IMR-90 (cell line): ENCODE measurements at regions not wholly inside any gene's neighbourhood (a gene's known extent, or its start where the extent isn't known, plus 50 kb on each side); places are given as distances from the start of the nearest gene placed in this dataset.

Source experiments
- ATAC-seq: fragments of 200-7000 bp; cut with Tn5 transposase; 2 replicates; pipeline ENCODE4 v1.9.1; 2020; ENCODE audit warnings: low read depth, mild to moderate bottlenecking, moderate library complexity
- BruUV-seq: library from RNA; stranded (reverse); fragments of 400-500 nt; replicated peaks from 2 replicates; lab custom pipeline; 2021; lab: Mats Ljungman, UMichigan
- CTCF ChIA-PET: fragments of 300-600 bp; formaldehyde crosslinking; extraction: SDS; loops from one replicate; lab custom pipeline; 2021; ENCODE audit warnings: antibody characterized with exemption; lab: Yijun Ruan, JAX
- POLR2A ChIA-PET: fragments of 300-600 bp; sonication (Branson Sonifier 250); formaldehyde crosslinking; loops from one replicate; lab custom pipeline; 2022; ENCODE audit warnings: antibody characterized with exemption; ENCODE audit not compliant: unreplicated experiment; lab: Charles Lee
- DNase-seq: peaks from one replicate; pipeline ENCODE4 v3.0.0; 2013
- H2AFZ ChIP-seq: replicated peaks from 2 replicates; pipeline ENCODE3; 2013; ENCODE audit warnings: low read length, mild to moderate bottlenecking; ENCODE audit not compliant: poor library complexity
- H2AK5ac ChIP-seq: 2 replicates; pipeline ENCODE4 v1.6.1; 2013; ENCODE audit warnings: low read depth, low read length, inconsistent platforms
- H2AK9ac ChIP-seq: replicated peaks from 2 replicates; pipeline ENCODE3; 2013; ENCODE audit warnings: mild to moderate bottlenecking, low read depth, low read length, moderate library complexity; ENCODE audit not compliant: poor library complexity
- H2BK120ac ChIP-seq: 2 replicates; pipeline ENCODE4 v1.6.1; 2013; ENCODE audit warnings: low read depth, low read length, inconsistent platforms
- H2BK15ac ChIP-seq: 3 replicates; pipeline ENCODE4 v1.6.1; 2013; ENCODE audit warnings: low read depth, low read length, inconsistent platforms
- H2BK20ac ChIP-seq: 2 replicates; pipeline ENCODE4 v1.6.1; 2013; ENCODE audit warnings: low read depth, mild to moderate bottlenecking, inconsistent platforms, low read length, moderate library complexity
- H2BK5ac ChIP-seq: 2 replicates; pipeline ENCODE4 v1.6.1; 2013; ENCODE audit warnings: mild to moderate bottlenecking, low read depth, low read length, inconsistent platforms; ENCODE audit not compliant: poor library complexity, severe bottlenecking
- H3K14ac ChIP-seq: replicated peaks from 2 replicates; pipeline ENCODE4 v1.6.1; 2013; ENCODE audit warnings: low read depth, low read length, inconsistent platforms
- H3K18ac ChIP-seq: 2 replicates; pipeline ENCODE4 v1.6.1; 2013; ENCODE audit warnings: low read depth, low read length, control low read depth
- H3K23ac ChIP-seq: 2 replicates; pipeline ENCODE4 v1.6.1; 2013; ENCODE audit warnings: low read depth, low read length, inconsistent platforms
- H3K27ac ChIP-seq: 2 replicates; pipeline ENCODE4 v1.5.1; 2013; ENCODE audit warnings: mild to moderate bottlenecking, control low read depth, low read length; ENCODE audit not compliant: insufficient read depth
- H3K27me3 ChIP-seq: 2 replicates; pipeline ENCODE4 v1.6.1; 2013; ENCODE audit warnings: low read length; ENCODE audit not compliant: control insufficient read depth, insufficient read depth
- H3K36me3 ChIP-seq: 2 replicates; pipeline ENCODE4 v1.6.1; 2013; ENCODE audit warnings: low read length, mixed read lengths; ENCODE audit not compliant: control insufficient read depth, insufficient read depth
- H3K4ac ChIP-seq: 2 replicates; pipeline ENCODE4 v1.6.1; 2013; ENCODE audit warnings: low read depth, low read length, inconsistent platforms
- H3K4me1 ChIP-seq: 2 replicates; pipeline ENCODE4 v1.6.1; 2013; ENCODE audit warnings: low read length, mixed read lengths; ENCODE audit not compliant: control insufficient read depth, insufficient read depth
- H3K4me2 ChIP-seq: 2 replicates; pipeline ENCODE4 v1.6.1; 2013; ENCODE audit warnings: low read depth, mild to moderate bottlenecking, control low read depth, low read length, moderate library complexity
- H3K4me3 ChIP-seq: 2 replicates; pipeline ENCODE4 v1.5.1; 2013; ENCODE audit warnings: low read depth, mild to moderate bottlenecking, control low read depth, low read length, moderate library complexity; ENCODE audit not compliant: insufficient read depth
- H3K56ac ChIP-seq: 2 replicates; pipeline ENCODE4 v1.6.1; 2013; ENCODE audit warnings: low read length, inconsistent platforms; ENCODE audit not compliant: insufficient read depth; ENCODE audit errors: extremely low read depth
- H3K79me1 ChIP-seq, 2 experiments: 2 replicates each; pipeline ENCODE4 v1.6.1; 2013; ENCODE audit warnings: low read length in 2 of 2, inconsistent platforms in 1 of 2, low read depth in 1 of 2
- H3K9ac ChIP-seq: 2 replicates; pipeline ENCODE4 v1.6.1; 2013; ENCODE audit warnings: low read depth, low read length, control low read depth
- H3K9me1 ChIP-seq: 2 replicates; pipeline ENCODE4 v1.6.1; 2013; ENCODE audit warnings: low read length, inconsistent platforms; ENCODE audit not compliant: insufficient read depth
- H3K9me3 ChIP-seq: 2 replicates; pipeline ENCODE4 v1.6.1; 2013; ENCODE audit warnings: low read length; ENCODE audit not compliant: control insufficient read depth, insufficient read depth
- H4K20me1 ChIP-seq: 2 replicates; pipeline ENCODE4 v1.6.1; 2013; ENCODE audit warnings: low read length, inconsistent platforms; ENCODE audit not compliant: insufficient read depth
- H4K5ac ChIP-seq: 2 replicates; pipeline ENCODE4 v1.6.1; 2013; ENCODE audit warnings: mild to moderate bottlenecking, low read depth, low read length, control low read depth
- H4K8ac ChIP-seq, 2 experiments: 2 replicates each; pipeline ENCODE4 v1.6.1; 2013; ENCODE audit warnings: low read depth in 2 of 2, low read length in 2 of 2, control low read depth in 1 of 2, inconsistent platforms in 1 of 2
- H4K91ac ChIP-seq: 2 replicates; pipeline ENCODE4 v1.6.1; 2013; ENCODE audit warnings: low read depth, low read length, inconsistent platforms; ENCODE audit not compliant: insufficient read depth
- BHLHE40 ChIP-seq: fragments of 150-350 bp; IDR thresholded peaks from 2 replicates; pipeline ENCODE4 v1.6.1; 2016; ENCODE audit warnings: mild to moderate bottlenecking, low read depth, low read length
- CEBPB ChIP-seq: IDR thresholded peaks from 2 replicates; pipeline ENCODE4 v1.6.1; 2012; ENCODE audit warnings: low read depth, low read length, improper control_type of control experiment
- CHD1 ChIP-seq: IDR thresholded peaks from 2 replicates; pipeline ENCODE4 v1.6.1; 2012; ENCODE audit warnings: low read depth, low read length, improper control_type of control experiment
- FOS ChIP-seq: fragments of 150-350 bp; IDR thresholded peaks from 2 replicates; pipeline ENCODE4 v1.6.1; 2016; ENCODE audit warnings: low read depth, low read length
- MAFK ChIP-seq: IDR thresholded peaks from 2 replicates; pipeline ENCODE4 v1.6.1; 2012; ENCODE audit warnings: low read depth, low read length, improper control_type of control experiment
- MAZ ChIP-seq: IDR thresholded peaks from 2 replicates; pipeline ENCODE4 v1.6.1; 2012; ENCODE audit warnings: low read depth, mild to moderate bottlenecking, low read length, improper control_type of control experiment, moderate library complexity, borderline replicate concordance
- MXI1 ChIP-seq: IDR thresholded peaks from 2 replicates; pipeline ENCODE4 v1.6.1; 2012; ENCODE audit warnings: low read depth, mild to moderate bottlenecking, low read length, moderate library complexity, borderline replicate concordance
- NFE2L2 ChIP-seq: fragments of 150-350 bp; IDR thresholded peaks from 2 replicates; pipeline ENCODE4 v1.6.1; 2016; ENCODE audit warnings: low read depth, mild to moderate bottlenecking, low read length
- POLR2A ChIP-seq: IDR thresholded peaks from 2 replicates; pipeline ENCODE4 v1.6.1; 2012; ENCODE audit warnings: mild to moderate bottlenecking, low read depth, low read length
- RAD21 ChIP-seq: IDR thresholded peaks from 2 replicates; pipeline ENCODE4 v1.6.1; 2012; ENCODE audit warnings: low read length, improper control_type of control experiment
- RCOR1 ChIP-seq: IDR thresholded peaks from 2 replicates; pipeline ENCODE4 v1.6.1; 2012; ENCODE audit warnings: mild to moderate bottlenecking, low read length, improper control_type of control experiment; ENCODE audit not compliant: insufficient replicate concordance
- RFX5 ChIP-seq: IDR thresholded peaks from 2 replicates; pipeline ENCODE4 v1.8.0; 2012; ENCODE audit warnings: low read depth, mild to moderate bottlenecking, low read length, moderate library complexity
- SMC3 ChIP-seq: fragments of 150-350 bp; IDR thresholded peaks from 2 replicates; pipeline ENCODE4 v1.6.1; 2016; ENCODE audit warnings: low read depth, mild to moderate bottlenecking, antibody characterized with exemption, low read length, moderate library complexity
- WGBS, 2 experiments: methylation state at CpG; one replicate each; pipeline versions ENCODE4 v1.1.5 to v1.1.7; 2013; ENCODE audit warnings: missing lambda C conversion rate in 2 of 2; ENCODE audit not compliant: insufficient read length in 1 of 2; ENCODE audit errors: extremely low coverage in 2 of 2; 5-methylcytosine and 5-hydroxymethylcytosine counted together
- dilution Hi-C: fragments of 300-500 bp; cut with HindIII; formaldehyde crosslinking; loops from one replicate; pipeline ENCODE4 v1.14.3; 2018; ENCODE audit warnings: low sequenced_read_pairs; ENCODE audit not compliant: unreplicated experiment
- in situ Hi-C: fragments of 300-500 bp; cut with MboI; formaldehyde crosslinking; loops from 3 replicates; pipeline ENCODE4 v1.14.3; 2019; ENCODE audit warnings: low sequenced_read_pairs, inconsistent platforms, mixed read lengths
- intact Hi-C: fragments of 100-400 bp; cut with micrococcal nuclease; formaldehyde crosslinking; loops from 2 replicates; pipeline ENCODE4 v1.10.0; 2022
- TF ChIP-seq, protein P1 (sequence below): fragments of 150-350 bp; IDR thresholded peaks from 2 replicates; pipeline ENCODE4 v1.6.1; 2016; ENCODE audit warnings: low read depth, mild to moderate bottlenecking, low read length, moderate library complexity, borderline replicate concordance
- TF ChIP-seq, protein P2 (sequence below): conservative IDR thresholded peaks from 2 replicates; pipeline ENCODE4 v1.5.1; 2012; ENCODE audit warnings: mild to moderate bottlenecking, low read depth, low read length, improper control_type of control experiment
- TF ChIP-seq, protein P3 (sequence below): fragments of 150-350 bp; IDR thresholded peaks from 2 replicates; pipeline ENCODE4 v1.6.1; 2017; ENCODE audit warnings: mild to moderate bottlenecking, antibody characterized with exemption, low read length, low read depth

DNA sequence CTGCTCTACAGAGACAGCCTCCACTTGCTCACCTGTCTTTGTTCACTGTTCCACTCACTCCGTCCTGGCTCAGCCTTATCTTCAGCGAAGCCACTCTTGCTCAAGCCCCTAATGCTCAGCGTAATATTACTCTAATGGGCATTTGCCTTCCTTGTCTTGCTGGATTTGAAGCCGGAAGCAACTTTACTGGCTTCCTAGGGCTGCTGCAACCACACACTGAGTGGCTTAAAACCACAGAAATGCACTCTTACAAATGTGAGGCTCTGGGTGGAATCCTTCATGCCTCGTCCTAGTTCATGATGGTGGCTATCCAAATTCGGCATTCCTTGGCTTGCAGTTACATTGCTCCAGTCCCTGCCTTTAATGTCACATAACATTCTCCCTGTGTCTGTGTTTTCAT is 85.5 kb upstream of the MARCHF11 start:
- Histone ChIP-seq H4K5ac (no peak overlapping the region), H2BK20ac (no peak overlapping the region), H3K79me1 (no peaks in the 10 kb centered on the region), H2BK15ac (no peak overlapping the region), H3K18ac (no peak overlapping the region), H3K27ac (no peak overlapping the region), H4K8ac (no peak overlapping the region), H2AFZ (no peak overlapping the region), H2BK5ac (no peak overlapping the region), H3K4me3 (no peak overlapping the region), H3K9me1 (no peaks in the 10 kb centered on the region), H3K4me1 (no peaks in the 10 kb centered on the region), H3K4ac (no peak overlapping the region), H3K4me2 (no peak overlapping the region), H3K23ac (no peak overlapping the region), H2BK120ac (no peak overlapping the region), H2AK5ac (no peak overlapping the region), H3K14ac (no peak overlapping the region), H3K9ac (no peak overlapping the region), H3K27me3 (no peaks in the 10 kb centered on the region), H2AK9ac (no peak overlapping the region), H3K56ac (no peak overlapping the region), H3K36me3 (no peaks in the 10 kb centered on the region), H4K91ac (no peak overlapping the region), H3K9me3 (no peaks in the 10 kb centered on the region), H4K20me1 (no peaks in the 10 kb centered on the region)
- in situ Hi-C loops (no loop called here), intact Hi-C loops (no loop called here), dilution Hi-C loops (no loop called here)
- 64% methylated on average over 4 of the region's 6 CpGs; no CpG with 5 or more reads in 1 of the 2 experiments for WGBS, 2 experiments
- ChIA-PET CTCF (no interaction called here), POLR2A (no interaction called here)
- ATAC-seq (no peak), DNase-seq (no peak)
- TF ChIP-seq RCOR1: no peak
- no peak for TF ChIP-seq RAD21
- no peak for TF ChIP-seq MXI1
- no peak for TF ChIP-seq MAFK
- no peak for TF ChIP-seq NFE2L2
- TF ChIP-seq CEBPB: no peak
- TF ChIP-seq, protein P1, sequence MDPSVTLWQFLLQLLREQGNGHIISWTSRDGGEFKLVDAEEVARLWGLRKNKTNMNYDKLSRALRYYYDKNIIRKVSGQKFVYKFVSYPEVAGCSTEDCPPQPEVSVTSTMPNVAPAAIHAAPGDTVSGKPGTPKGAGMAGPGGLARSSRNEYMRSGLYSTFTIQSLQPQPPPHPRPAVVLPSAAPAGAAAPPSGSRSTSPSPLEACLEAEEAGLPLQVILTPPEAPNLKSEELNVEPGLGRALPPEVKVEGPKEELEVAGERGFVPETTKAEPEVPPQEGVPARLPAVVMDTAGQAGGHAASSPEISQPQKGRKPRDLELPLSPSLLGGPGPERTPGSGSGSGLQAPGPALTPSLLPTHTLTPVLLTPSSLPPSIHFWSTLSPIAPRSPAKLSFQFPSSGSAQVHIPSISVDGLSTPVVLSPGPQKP: no peak
- no peak for TF ChIP-seq RFX5
- TF ChIP-seq, protein P2, sequence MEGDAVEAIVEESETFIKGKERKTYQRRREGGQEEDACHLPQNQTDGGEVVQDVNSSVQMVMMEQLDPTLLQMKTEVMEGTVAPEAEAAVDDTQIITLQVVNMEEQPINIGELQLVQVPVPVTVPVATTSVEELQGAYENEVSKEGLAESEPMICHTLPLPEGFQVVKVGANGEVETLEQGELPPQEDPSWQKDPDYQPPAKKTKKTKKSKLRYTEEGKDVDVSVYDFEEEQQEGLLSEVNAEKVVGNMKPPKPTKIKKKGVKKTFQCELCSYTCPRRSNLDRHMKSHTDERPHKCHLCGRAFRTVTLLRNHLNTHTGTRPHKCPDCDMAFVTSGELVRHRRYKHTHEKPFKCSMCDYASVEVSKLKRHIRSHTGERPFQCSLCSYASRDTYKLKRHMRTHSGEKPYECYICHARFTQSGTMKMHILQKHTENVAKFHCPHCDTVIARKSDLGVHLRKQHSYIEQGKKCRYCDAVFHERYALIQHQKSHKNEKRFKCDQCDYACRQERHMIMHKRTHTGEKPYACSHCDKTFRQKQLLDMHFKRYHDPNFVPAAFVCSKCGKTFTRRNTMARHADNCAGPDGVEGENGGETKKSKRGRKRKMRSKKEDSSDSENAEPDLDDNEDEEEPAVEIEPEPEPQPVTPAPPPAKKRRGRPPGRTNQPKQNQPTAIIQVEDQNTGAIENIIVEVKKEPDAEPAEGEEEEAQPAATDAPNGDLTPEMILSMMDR: no peak
- no peak for TF ChIP-seq SMC3
- TF ChIP-seq CHD1: no peak
- no peak for TF ChIP-seq BHLHE40
- TF ChIP-seq, protein P3, sequence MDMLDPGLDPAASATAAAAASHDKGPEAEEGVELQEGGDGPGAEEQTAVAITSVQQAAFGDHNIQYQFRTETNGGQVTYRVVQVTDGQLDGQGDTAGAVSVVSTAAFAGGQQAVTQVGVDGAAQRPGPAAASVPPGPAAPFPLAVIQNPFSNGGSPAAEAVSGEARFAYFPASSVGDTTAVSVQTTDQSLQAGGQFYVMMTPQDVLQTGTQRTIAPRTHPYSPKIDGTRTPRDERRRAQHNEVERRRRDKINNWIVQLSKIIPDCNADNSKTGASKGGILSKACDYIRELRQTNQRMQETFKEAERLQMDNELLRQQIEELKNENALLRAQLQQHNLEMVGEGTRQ: no peak
- no peak for TF ChIP-seq FOS
- TF ChIP-seq MAZ: no peak
- TF ChIP-seq POLR2A: no peak
- BruUV-seq: no TSS peak
